ENCODE measurements at regions not wholly inside any gene's neighbourhood (a gene's known extent, or its start where the extent isn't known, plus 50 kb on each side); places are given as distances from the start of the nearest gene placed in this dataset.
"Not testable (repeated sequence)": the region's sequence is repeated elsewhere in the genome, so short reads cannot be mapped to it uniquely, and the experiment has no call there.

DNA sequence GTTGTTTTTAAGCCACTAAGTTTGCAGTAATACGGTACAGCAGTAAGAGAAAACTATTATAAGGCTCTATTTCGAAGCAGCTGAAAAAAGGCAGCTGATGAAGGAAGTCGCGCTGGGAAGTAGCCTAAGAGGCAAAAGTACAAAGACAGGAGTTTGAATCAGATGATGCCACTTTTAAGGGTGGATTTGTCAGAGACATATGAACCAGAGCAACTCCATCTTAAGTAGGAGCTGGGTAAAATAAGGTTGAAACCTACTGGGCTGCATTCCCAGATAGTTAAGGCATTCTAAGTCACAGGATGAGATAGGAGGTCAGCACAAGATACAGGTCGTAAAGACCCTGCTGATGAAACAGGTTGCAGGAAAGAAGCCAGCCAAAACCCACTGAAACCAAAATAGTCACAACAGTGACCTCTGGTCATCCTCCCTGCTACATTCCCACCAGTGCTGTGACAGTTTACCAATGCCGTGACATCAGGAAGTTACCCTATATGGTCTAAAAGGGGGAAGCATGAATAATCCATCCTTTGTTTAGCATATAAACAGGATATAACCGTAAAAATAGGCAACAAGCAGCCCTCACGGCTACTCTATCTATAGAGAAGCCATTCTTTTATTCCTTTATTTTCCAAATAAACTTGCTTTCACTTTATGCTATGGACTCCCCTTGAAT is 91.8 kb upstream of the PRSS3 start (continued):
- TF ChIP-seq REST (IDR thresholded peaks at IDR 0.05) (no peak), HNF4G (IDR thresholded peaks at IDR 0.05) (no peak), TAF1 (conservative IDR thresholded peaks at IDR 0.05) (no peak), YY1 (IDR thresholded peaks at IDR 0.05) (no peak)

DNA sequence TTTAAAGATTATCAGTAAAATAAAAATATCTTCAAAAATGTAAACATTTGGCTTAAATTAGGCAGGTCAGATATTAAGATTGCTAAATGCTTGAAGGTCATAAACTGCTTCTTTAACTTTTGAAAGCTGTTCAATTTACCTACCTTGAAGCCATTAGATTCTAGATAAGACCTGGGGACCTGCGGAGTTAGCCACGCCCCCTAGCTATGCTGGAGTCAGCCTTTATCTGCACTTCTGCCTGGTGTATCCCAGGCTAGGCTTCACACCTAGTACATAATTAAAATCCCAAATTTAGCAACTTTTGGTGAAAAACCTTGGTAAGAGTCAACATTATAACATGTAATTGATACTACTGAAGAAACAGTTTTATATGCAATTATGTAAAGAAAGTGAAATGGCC is 89.9 kb upstream of the PRSS3 start:
- H3K36me3 ChIP-seq (ENCODE audit: control insufficient read depth in 4 of 4, insufficient read depth in 3 of 4, low read depth in 1 of 4, low read length in 3 of 4); H3K4me1 ChIP-seq (ENCODE audit: control insufficient read depth in 4 of 4, insufficient read depth in 4 of 4, low read length in 3 of 4); H3K4me3 ChIP-seq (ENCODE audit: low read depth in 1 of 3, low read length in 3 of 3); DNase-seq (ENCODE audit: low spot score); H3K27ac ChIP-seq (ENCODE audit: low read depth in 1 of 2, low read length in 2 of 2); H3K9ac ChIP-seq (ENCODE audit: low read depth in 1 of 2, low read length in 2 of 2); H3K27me3 ChIP-seq (ENCODE audit: control insufficient read depth in 4 of 4, insufficient read depth in 4 of 4, low read length in 3 of 4); H3K9me3 ChIP-seq (ENCODE audit: control insufficient read depth in 4 of 4, low read length in 3 of 4): not testable (repeated sequence)
- 37% methylated on average over 2 of the region's 2 CpGs for WGBS

GRCh38 chr9:33708441-33708840 is 86.9 kb upstream of the PRSS3 start:
- no peak overlapping the region for H3K4me3 ChIP-seq (ENCODE audit: low read depth in 1 of 3, low read length in 3 of 3)
- no peak for DNase-seq (ENCODE audit: low spot score)
- H3K36me3 ChIP-seq (ENCODE audit: control insufficient read depth in 4 of 4, insufficient read depth in 3 of 4, low read depth in 1 of 4, low read length in 3 of 4), result no peaks in the 10 kb centered on the region
- no peak for TF ChIP-seq TAF1 (conservative IDR thresholded peaks at IDR 0.05)
- TF ChIP-seq, protein P1, sequence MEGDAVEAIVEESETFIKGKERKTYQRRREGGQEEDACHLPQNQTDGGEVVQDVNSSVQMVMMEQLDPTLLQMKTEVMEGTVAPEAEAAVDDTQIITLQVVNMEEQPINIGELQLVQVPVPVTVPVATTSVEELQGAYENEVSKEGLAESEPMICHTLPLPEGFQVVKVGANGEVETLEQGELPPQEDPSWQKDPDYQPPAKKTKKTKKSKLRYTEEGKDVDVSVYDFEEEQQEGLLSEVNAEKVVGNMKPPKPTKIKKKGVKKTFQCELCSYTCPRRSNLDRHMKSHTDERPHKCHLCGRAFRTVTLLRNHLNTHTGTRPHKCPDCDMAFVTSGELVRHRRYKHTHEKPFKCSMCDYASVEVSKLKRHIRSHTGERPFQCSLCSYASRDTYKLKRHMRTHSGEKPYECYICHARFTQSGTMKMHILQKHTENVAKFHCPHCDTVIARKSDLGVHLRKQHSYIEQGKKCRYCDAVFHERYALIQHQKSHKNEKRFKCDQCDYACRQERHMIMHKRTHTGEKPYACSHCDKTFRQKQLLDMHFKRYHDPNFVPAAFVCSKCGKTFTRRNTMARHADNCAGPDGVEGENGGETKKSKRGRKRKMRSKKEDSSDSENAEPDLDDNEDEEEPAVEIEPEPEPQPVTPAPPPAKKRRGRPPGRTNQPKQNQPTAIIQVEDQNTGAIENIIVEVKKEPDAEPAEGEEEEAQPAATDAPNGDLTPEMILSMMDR (IDR thresholded peaks at IDR 0.05; ENCODE audit: low read depth, low read length, missing input control), result no peak
- TF ChIP-seq NR2F2 (IDR thresholded peaks at IDR 0.05), result no peak
- TF ChIP-seq FOXA1 (IDR thresholded peaks at IDR 0.05), result no peak
- no peak for TF ChIP-seq EGR1 (IDR thresholded peaks at IDR 0.05; ENCODE audit: low read depth in 2 of 2)
- no peak for TF ChIP-seq YY1 (IDR thresholded peaks at IDR 0.05)
- TF ChIP-seq HNF4A (conservative IDR thresholded peaks at IDR 0.05), result no peak
- TF ChIP-seq REST (IDR thresholded peaks at IDR 0.05), result no peak
- TF ChIP-seq JUND (IDR thresholded peaks at IDR 0.05), result no peak
- no peaks in the 10 kb centered on the region for H3K4me1 ChIP-seq (ENCODE audit: control insufficient read depth in 4 of 4, insufficient read depth in 4 of 4, low read length in 3 of 4)
- H3K9me3 ChIP-seq (ENCODE audit: control insufficient read depth in 4 of 4, low read length in 3 of 4), result no peaks in the 10 kb centered on the region
- no peaks in the 10 kb centered on the region for H3K27me3 ChIP-seq (ENCODE audit: control insufficient read depth in 4 of 4, insufficient read depth in 4 of 4, low read length in 3 of 4)
- H3K9ac ChIP-seq (ENCODE audit: low read depth in 1 of 2, low read length in 2 of 2), result no peak overlapping the region
- H3K27ac ChIP-seq (ENCODE audit: low read depth in 1 of 2, low read length in 2 of 2), result no peak overlapping the region
- 84% methylated on average over 2 of the region's 2 CpGs for WGBS
